Omental fat pad (tissue), 3 donors: ENCODE measurements at regions not wholly inside any gene's neighbourhood (a gene's known extent, or its start where the extent isn't known, plus 50 kb on each side); places are given as distances from the start of the nearest gene placed in this dataset.

ENCODE experiments used
- ATAC-seq: fragments of 150-250 bp; one replicate; pipeline ENCODE4 v1.9.1; 2016; ENCODE audit warnings: mild to moderate bottlenecking, moderate library complexity; ENCODE audit not compliant: low FRiP score
- DNase-seq: peaks from one replicate; pipeline ENCODE4 v3.0.0-alpha.2; 2019; ENCODE audit warnings: low spot score
- CTCF ChIP-seq, 3 donors: fragments of 450-650 bp; IDR thresholded peaks; one replicate each; pipeline ENCODE4 v1.5.1; 2016 to 2017; ENCODE audit warnings: antibody characterized with exemption in 3 of 3, mild to moderate bottlenecking in 3 of 3, moderate library complexity in 2 of 3

- DNase-seq = no peak
- no peak for TF ChIP-seq CTCF (IDR thresholded peaks at IDR 0.05)
- ATAC-seq = no peak
Measured at GRCh38 chr12:91620422-91620821, 437.8 kb upstream of the DCN start.

GRCh38 chr12:91618281-91618680 lies 435.7 kb upstream of the DCN start:
- ATAC-seq (no peak), DNase-seq (no peak)
- TF ChIP-seq CTCF (IDR thresholded peaks at IDR 0.05) = no peak

GRCh38 chr12:91617818-91618217 lies 435.2 kb upstream of the DCN start:
- DNase-seq (no peak), ATAC-seq (no peak)
- no peak for TF ChIP-seq CTCF (IDR thresholded peaks at IDR 0.05)

GRCh38 chr12:91616416-91616815 lies 433.8 kb upstream of the DCN start:
- ATAC-seq (no peak), DNase-seq (no peak)
- TF ChIP-seq CTCF (IDR thresholded peaks at IDR 0.05) = no peak

- DNase-seq (no peak), ATAC-seq (no peak)
- no peak for TF ChIP-seq CTCF (IDR thresholded peaks at IDR 0.05)
Measured at GRCh38 chr12:91613223-91613779, 430.7 kb upstream of the DCN start.

- no peak for TF ChIP-seq CTCF (IDR thresholded peaks at IDR 0.05)
- no peak for DNase-seq
- ATAC-seq = no peak
Measured at GRCh38 chr12:91610561-91610960, 427.9 kb upstream of the DCN start.

- no peak for TF ChIP-seq CTCF (IDR thresholded peaks at IDR 0.05)
- ATAC-seq (no peak), DNase-seq (no peak)
Measured at GRCh38 chr12:91609283-91609682, 426.7 kb upstream of the DCN start.
